H1 (cell line): ENCODE measurements at regions not wholly inside any gene's neighbourhood (a gene's known extent, or its start where the extent isn't known, plus 50 kb on each side); places are given as distances from the start of the nearest gene placed in this dataset.

Experiments used
- EZH2 ChIP-seq: fragments of 200-600 bp; sonication (generic); IDR thresholded peaks from 2 replicates; pipeline ENCODE4 v1.7.1; 2012; ENCODE audit warnings: low read depth, mild to moderate bottlenecking, moderate library complexity, low read length, inconsistent platforms; ENCODE audit not compliant: severe bottlenecking
- GABPA ChIP-seq: IDR thresholded peaks from 2 replicates; pipeline ENCODE4 v1.6.1; 2011; ENCODE audit warnings: mild to moderate bottlenecking, low read length, moderate library complexity, borderline replicate concordance; ENCODE audit not compliant: insufficient read depth
- HDAC2 ChIP-seq, 2 experiments: fragments of 300-600 bp in 1 of 2; sonication (generic) in 1 of 2; IDR thresholded peaks; 2 replicates each; pipeline ENCODE4 v1.6.1; 2011 to 2012; ENCODE audit warnings: low read depth in 2 of 2, low read length in 2 of 2, mild to moderate bottlenecking in 2 of 2, moderate library complexity in 2 of 2, borderline replicate concordance in 1 of 2, inconsistent platforms in 1 of 2
- TCF12 ChIP-seq: IDR thresholded peaks from 2 replicates; pipeline ENCODE4 v1.6.1; 2011; ENCODE audit warnings: low read depth, mild to moderate bottlenecking, low read length

GRCh38 chr19:27750391-27751043, 1462.4 kb downstream of the UQCRFS1 start (continued):
- TF ChIP-seq EZH2 (no peak), HDAC2 (IDR thresholded peaks at IDR 0.05; ENCODE audit: borderline replicate concordance in 1 of 2, low read depth in 2 of 2, low read length in 2 of 2) (no peak), TCF12 (no peak), GABPA (no peak)
- TF ChIP-seq, all 59 proteins: peak for 0
